Central memory CD8-positive, alpha-beta T cell (primary cell): ENCODE measurements at regions not wholly inside any gene's neighbourhood (a gene's known extent, or its start where the extent isn't known, plus 50 kb on each side); places are given as distances from the start of the nearest gene placed in this dataset.
"Not testable (repeated sequence)": the region's sequence is repeated elsewhere in the genome, so short reads cannot be mapped to it uniquely, and the experiment has no call there.

Experiments used
- ATAC-seq: fragments of 150-1000 bp; cut with Tn5 transposase; replicated peaks from 2 replicates; pipeline ENCODE4 v1.10.0; 2022; ENCODE audit warnings: mild to moderate bottlenecking, moderate FRiP score, moderate number of reproducible peaks; ENCODE audit not compliant: poor library complexity, severe bottlenecking; ENCODE audit errors: extremely low read depth
- DNase-seq, 2 donors: peaks; one replicate each; pipeline ENCODE4 v3.0.0; 2021; ENCODE audit warnings: low spot score in 2 of 2
- H3K27ac Mint-ChIP-seq: one replicate; pipeline ENCODE4 v1.8.0; 2022; ENCODE audit warnings: low read depth, mild to moderate bottlenecking, moderate library complexity, mixed read lengths
- H3K27me3 Mint-ChIP-seq: one replicate; pipeline ENCODE4 v1.8.0; 2022; ENCODE audit warnings: mixed read lengths
- H3K36me3 Mint-ChIP-seq: one replicate; pipeline ENCODE4 v1.8.0; 2022; ENCODE audit warnings: mild to moderate bottlenecking, moderate library complexity, mixed read lengths; ENCODE audit not compliant: insufficient read depth
- H3K4me1 Mint-ChIP-seq: one replicate; pipeline ENCODE4 v1.8.0; 2022; ENCODE audit warnings: mixed read lengths
- H3K4me3 Mint-ChIP-seq: one replicate; pipeline ENCODE4 v1.8.0; 2022; ENCODE audit warnings: mild to moderate bottlenecking, moderate library complexity, mixed read lengths
- H3K9me3 Mint-ChIP-seq: one replicate; pipeline ENCODE4 v1.8.0; 2022; ENCODE audit warnings: mixed read lengths

DNA sequence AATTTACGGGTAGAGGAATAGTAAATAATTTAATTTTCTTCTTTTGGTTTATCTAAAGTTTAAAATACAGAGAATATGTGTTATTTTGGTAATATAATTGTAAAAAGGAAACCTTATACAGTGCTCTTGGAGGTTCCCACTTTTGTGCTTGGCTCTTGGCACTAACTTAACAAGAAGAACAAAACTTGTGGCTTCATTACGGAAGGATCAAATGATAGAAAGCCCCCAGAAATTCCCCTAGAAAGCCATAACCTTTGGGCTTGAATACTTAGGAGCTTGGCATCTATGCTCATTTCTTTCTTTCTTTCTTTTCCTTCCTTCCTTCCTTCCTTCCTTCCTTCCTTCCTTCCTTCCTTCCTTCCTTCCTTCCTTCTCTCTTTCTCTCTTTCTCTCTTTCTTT is 197.5 kb downstream of the SOX2 start:
- H3K27me3 Mint-ChIP-seq = no peaks in the 10 kb centered on the region
- H3K9me3 Mint-ChIP-seq = peaks cover 6% of the 10 kb centered on the region
- H3K27ac Mint-ChIP-seq = no peak overlapping the region
- H3K36me3 Mint-ChIP-seq = no peaks in the 10 kb centered on the region
- DNase-seq (no peak), ATAC-seq (no peak)
- H3K4me3 Mint-ChIP-seq = no peak overlapping the region
- H3K4me1 Mint-ChIP-seq = no peaks in the 10 kb centered on the region

DNA sequence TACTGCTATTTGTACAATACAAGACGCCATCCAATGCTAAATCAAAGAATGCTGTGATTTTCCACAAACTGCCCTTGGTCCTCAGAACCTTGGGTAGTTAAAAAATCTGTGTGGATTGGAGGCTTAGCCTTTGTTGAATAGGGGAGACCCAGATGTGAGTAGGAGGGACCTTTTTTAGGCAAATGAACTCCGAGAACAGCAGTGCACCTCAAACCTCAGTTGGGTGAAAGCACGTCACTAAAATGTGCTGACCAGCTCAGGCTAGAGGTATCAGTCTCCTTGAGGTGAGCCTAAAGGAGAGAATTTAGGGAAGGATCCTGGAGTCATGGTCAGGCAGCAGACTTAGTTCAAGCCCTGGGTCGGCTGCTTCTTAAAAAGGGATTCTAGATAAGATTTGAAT is 200.7 kb downstream of the SOX2 start:
- Mint-ChIP-seq H3K4me3 (no peak overlapping the region), H3K27me3 (no peaks in the 10 kb centered on the region), H3K36me3 (no peaks in the 10 kb centered on the region), H3K9me3 (peaks cover 7% of the 10 kb centered on the region), H3K27ac (no peak overlapping the region), H3K4me1 (no peaks in the 10 kb centered on the region)
- DNase-seq (no peak), ATAC-seq (no peak)

DNA sequence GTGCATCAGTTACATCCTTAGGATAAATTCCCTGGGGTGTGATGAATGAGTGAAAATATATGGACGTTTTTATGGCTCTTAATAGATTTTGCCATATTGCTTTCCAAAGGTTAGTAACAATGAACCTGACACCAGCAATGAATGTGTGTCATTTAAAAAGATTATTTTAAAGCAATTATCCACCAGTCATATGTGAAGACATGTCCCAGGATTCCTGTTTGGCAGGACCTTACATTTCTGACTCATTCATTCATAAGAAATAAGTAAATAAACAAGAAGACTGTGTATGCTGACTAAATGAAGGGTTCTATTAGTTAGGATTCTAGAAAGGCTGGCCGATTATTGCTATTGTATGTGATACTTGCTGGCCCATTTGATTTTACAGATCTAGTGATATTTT is 201.5 kb downstream of the SOX2 start:
- no peak for ATAC-seq
- no peak for DNase-seq
- Mint-ChIP-seq H3K36me3 (no peaks in the 10 kb centered on the region), H3K27ac (no peak overlapping the region), H3K9me3 (peaks cover 9% of the 10 kb centered on the region), H3K4me1 (peaks cover 4% of the 10 kb centered on the region), H3K27me3 (peaks cover 6% of the 10 kb centered on the region), H3K4me3 (no peak overlapping the region)

DNA sequence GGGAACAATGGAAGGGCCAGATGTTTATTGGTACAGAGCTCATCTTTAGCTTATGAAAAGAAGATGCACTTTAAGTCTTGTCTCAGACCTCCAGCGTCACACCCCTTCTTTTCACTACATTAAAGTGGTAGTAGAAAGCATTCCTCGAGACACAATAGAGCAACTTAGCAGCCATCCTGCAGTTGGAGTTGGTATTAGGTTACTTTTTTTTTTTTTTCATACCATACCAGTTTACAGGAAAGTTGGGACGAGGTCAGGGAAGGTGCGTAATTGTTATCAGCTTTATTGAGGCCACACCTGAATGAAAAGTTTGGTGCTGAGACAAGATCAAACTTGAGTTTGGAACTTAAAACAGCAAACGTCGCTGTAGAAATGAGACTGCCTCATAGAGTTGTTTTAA is 203.8 kb downstream of the SOX2 start:
- no peak for ATAC-seq
- H3K4me3 Mint-ChIP-seq = no peak overlapping the region
- peaks cover 9% of the 10 kb centered on the region for H3K4me1 Mint-ChIP-seq
- no peak for DNase-seq
- H3K27me3 Mint-ChIP-seq = peaks cover 9% of the 10 kb centered on the region
- H3K27ac Mint-ChIP-seq = no peak overlapping the region
- H3K36me3 Mint-ChIP-seq = no peaks in the 10 kb centered on the region
- peaks cover 17% of the 10 kb centered on the region for H3K9me3 Mint-ChIP-seq

DNA sequence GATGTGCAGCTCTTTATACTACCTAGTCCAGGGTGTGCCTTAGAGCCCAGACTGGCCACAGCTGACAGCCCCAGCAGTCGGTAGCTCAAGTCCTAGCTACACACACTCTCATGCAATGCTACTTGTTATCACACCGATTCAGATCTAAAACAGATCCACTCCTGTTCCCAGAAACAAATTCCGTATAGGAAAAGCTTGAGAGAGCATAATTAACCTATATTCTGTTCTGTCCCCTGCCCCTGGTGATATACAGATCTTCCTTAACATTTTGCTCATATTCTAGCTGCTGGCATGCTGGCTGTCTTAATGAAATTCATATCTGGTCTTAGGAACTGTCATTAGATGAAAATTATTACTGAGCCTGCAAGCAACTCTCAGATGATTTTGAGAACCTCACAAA is 204.3 kb downstream of the SOX2 start:
- Mint-ChIP-seq H3K36me3 (no peaks in the 10 kb centered on the region), H3K9me3 (peaks cover 17% of the 10 kb centered on the region), H3K27me3 (peaks cover 9% of the 10 kb centered on the region), H3K4me3 (no peak overlapping the region), H3K27ac (no peak overlapping the region), H3K4me1 (peaks cover 9% of the 10 kb centered on the region)
- DNase-seq (no peak), ATAC-seq (no peak)

DNA sequence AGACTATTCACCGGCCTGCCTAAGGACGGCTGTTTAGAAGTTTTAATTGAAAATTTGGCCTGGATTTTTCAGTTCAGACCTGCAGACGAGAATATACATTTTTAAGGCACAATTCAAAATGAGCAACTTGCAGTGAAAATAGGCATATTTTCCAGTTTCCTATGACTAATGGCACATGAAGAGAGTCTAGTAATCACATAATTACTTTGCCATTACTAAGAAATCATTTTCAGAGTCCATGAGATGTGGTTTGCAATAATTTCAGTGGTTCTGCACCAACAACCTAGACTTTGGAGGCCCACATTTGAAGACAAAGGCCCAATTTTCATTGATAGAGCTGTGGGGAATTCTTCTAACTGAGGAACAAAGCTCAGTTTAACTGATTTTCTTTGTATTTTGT is 205.3 kb downstream of the SOX2 start:
- Mint-ChIP-seq H3K4me3 (no peak overlapping the region), H3K4me1 (peaks cover 9% of the 10 kb centered on the region), H3K27ac (no peak overlapping the region), H3K9me3 (peaks cover 17% of the 10 kb centered on the region), H3K27me3 (peaks cover 9% of the 10 kb centered on the region), H3K36me3 (no peaks in the 10 kb centered on the region)
- DNase-seq (no peak), ATAC-seq (no peak)

DNA sequence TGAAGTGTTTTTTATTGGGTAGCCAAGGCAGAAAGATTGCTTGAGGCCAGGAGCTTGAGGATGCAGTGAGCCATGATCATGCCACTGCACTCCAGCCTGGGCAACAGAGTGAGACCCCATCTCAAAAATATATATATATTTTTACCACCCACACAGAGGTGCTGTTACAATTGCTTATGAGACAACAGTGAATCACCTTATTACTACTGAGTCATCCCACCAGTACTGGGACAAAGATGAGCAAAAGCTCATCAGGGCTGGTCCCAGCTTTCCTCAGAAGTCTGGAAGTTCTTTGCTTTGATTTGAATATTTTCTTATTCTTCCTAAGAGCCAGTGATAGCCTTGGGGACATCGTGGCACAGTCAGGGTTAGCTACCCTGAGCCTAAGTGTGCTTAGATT is 207.7 kb downstream of the SOX2 start:
- Mint-ChIP-seq H3K9me3 (peaks cover 23% of the 10 kb centered on the region), H3K36me3 (no peaks in the 10 kb centered on the region), H3K4me1 (peaks cover 9% of the 10 kb centered on the region), H3K27me3 (peaks cover 9% of the 10 kb centered on the region), H3K27ac (no peak overlapping the region), H3K4me3 (no peak overlapping the region)
- no peak for DNase-seq
- ATAC-seq = no peak

DNA sequence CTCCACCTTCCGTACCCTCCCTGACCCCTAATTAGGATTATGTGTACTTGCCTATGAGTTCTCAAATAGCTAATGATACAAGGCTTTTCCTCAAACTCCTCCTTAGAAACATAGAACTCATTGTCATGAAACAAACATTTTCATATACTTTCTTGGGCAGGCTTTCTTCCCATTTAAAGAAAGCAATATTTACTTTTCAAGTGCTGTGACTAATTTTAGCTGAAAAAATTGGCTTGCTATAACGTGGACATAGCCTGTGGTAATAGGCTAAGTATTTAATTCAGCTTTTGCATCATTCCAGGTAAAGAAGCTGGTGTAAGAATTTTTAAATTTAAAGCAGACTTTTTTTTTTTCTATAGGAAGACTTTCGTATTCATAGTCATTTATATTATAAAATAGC is 208.7 kb downstream of the SOX2 start:
- peaks cover 9% of the 10 kb centered on the region for H3K4me1 Mint-ChIP-seq
- H3K4me3 Mint-ChIP-seq = no peak overlapping the region
- ATAC-seq (no peak), DNase-seq (no peak)
- no peaks in the 10 kb centered on the region for H3K36me3 Mint-ChIP-seq
- H3K27ac Mint-ChIP-seq = no peak overlapping the region
- peaks cover 19% of the 10 kb centered on the region for H3K9me3 Mint-ChIP-seq
- peaks cover 9% of the 10 kb centered on the region for H3K27me3 Mint-ChIP-seq

DNA sequence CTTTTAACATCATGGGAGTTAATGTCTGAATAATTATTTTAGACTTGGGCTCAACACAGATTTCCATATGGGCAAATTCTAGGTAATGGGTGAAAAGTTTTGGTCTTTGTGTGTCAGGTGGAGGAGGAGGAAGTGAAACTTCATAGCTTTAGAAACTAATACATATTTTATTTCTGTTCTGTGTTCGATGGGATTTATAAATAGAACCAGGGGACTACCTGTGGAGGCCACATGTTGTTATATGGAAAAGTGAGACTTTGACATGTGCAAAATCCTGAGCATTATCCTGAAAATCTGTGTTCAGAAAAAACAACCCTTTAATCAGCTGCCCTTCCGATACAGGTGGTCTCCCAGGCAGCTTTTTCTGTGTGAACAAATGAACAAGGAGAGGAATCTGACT is 209.5 kb downstream of the SOX2 start:
- Mint-ChIP-seq H3K27me3 (peaks cover 9% of the 10 kb centered on the region), H3K36me3 (no peaks in the 10 kb centered on the region), H3K9me3 (peaks cover 18% of the 10 kb centered on the region), H3K4me3 (no peak overlapping the region), H3K27ac (no peak overlapping the region), H3K4me1 (peaks cover 9% of the 10 kb centered on the region)
- DNase-seq = no peak
- ATAC-seq = no peak

DNA sequence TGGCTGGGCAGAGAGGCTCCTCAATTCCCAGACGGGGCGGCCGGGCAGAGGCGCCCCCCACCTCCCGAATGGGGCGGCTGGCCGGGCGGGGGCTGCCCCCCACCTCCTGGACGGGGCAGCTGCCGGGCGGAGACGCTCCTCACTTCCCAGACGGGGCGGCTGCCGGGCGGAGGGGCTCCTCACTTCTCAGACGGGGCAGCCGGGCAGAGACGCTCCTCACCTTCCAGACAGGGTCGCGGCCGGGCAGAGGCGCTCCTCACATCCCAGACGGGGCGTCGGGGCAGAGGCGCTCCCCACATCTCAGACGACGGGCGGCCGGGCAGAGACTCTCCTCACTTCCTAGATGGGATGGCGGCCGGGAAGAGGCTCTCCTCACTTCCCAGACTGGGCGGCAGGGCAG is 214.1 kb downstream of the SOX2 start:
- H3K27ac Mint-ChIP-seq, H3K36me3 Mint-ChIP-seq, H3K27me3 Mint-ChIP-seq, H3K4me1 Mint-ChIP-seq, ATAC-seq, DNase-seq, H3K4me3 Mint-ChIP-seq: not testable (repeated sequence)
- peaks cover 15% of the 10 kb centered on the region for H3K9me3 Mint-ChIP-seq

DNA sequence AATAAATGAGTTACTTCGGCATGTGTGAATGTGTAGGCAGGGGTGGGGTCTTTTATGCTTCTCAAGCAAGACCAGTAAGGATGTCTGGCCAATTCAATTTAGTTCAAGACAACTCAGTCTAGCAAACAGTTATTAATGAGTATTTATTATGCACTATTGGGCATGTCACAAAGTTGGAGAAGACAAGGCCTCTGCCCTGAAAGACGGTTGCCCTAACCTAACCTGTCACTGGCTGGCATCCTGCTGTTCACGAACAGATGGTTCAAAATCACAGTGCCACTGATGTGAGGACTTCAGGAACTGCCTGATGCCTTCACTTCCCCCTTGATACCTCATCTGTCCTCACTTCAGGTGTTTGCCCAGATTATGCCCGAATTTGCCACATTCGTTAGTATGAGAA is 217.8 kb downstream of the SOX2 start:
- DNase-seq = no peak
- Mint-ChIP-seq H3K4me1 (no peaks in the 10 kb centered on the region), H3K27me3 (no peaks in the 10 kb centered on the region)

DNA sequence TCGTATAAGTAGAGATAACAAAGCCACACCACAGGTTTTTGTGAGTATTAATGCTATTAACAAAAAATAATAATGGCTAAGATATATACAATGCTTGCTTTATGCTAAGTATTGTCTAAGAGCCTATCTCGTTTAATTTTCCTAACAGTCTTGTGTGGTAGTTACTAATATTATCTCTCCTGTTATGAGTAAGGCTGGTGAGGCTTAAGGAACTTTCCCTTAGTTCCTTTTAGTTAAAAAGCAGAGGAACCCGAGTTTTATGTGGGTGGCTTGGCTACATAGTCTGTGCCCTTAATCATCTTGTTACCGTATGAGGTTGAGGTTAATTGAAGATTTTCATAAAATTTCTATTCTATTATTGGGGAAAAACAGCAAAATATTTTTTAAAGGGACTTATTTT is 218.4 kb downstream of the SOX2 start:
- H3K4me1 Mint-ChIP-seq = no peaks in the 10 kb centered on the region
- DNase-seq = no peak
- H3K27ac Mint-ChIP-seq = no peak overlapping the region
- peaks cover 2% of the 10 kb centered on the region for H3K36me3 Mint-ChIP-seq
- no peak for ATAC-seq
- no peak overlapping the region for H3K4me3 Mint-ChIP-seq
- no peaks in the 10 kb centered on the region for H3K27me3 Mint-ChIP-seq
- H3K9me3 Mint-ChIP-seq = peaks cover 13% of the 10 kb centered on the region

More for the DNA sequence above, 217.8 kb downstream of the SOX2 start:
- ATAC-seq = no peak
- no peak overlapping the region for H3K4me3 Mint-ChIP-seq
- peaks cover 13% of the 10 kb centered on the region for H3K9me3 Mint-ChIP-seq
- H3K27ac Mint-ChIP-seq = no peak overlapping the region
- peaks cover 2% of the 10 kb centered on the region for H3K36me3 Mint-ChIP-seq

DNA sequence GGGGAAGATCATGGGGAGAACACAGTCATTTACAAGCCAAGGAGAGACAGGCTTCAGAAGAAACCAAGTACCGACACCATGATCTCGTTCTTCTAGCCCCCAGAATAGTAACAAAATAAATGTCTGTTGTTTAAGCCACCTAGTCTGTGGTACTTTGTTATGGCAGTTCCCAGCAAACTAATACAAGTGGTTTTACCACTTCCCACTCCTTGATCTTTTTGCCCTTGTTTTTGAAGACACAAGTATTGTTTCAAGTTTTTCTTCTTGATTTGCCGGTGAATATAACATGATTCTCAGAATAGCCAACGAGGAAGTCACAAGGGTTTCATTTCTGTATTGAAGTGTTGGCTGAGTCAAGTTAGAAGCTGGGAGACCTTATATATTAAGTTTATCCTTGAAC is 220.3 kb downstream of the SOX2 start:
- Mint-ChIP-seq H3K4me1 (no peaks in the 10 kb centered on the region), H3K9me3 (peaks cover 13% of the 10 kb centered on the region), H3K4me3 (no peak overlapping the region), H3K27ac (no peak overlapping the region), H3K27me3 (no peaks in the 10 kb centered on the region), H3K36me3 (peaks cover 2% of the 10 kb centered on the region)
- DNase-seq (no peak), ATAC-seq (no peak)

DNA sequence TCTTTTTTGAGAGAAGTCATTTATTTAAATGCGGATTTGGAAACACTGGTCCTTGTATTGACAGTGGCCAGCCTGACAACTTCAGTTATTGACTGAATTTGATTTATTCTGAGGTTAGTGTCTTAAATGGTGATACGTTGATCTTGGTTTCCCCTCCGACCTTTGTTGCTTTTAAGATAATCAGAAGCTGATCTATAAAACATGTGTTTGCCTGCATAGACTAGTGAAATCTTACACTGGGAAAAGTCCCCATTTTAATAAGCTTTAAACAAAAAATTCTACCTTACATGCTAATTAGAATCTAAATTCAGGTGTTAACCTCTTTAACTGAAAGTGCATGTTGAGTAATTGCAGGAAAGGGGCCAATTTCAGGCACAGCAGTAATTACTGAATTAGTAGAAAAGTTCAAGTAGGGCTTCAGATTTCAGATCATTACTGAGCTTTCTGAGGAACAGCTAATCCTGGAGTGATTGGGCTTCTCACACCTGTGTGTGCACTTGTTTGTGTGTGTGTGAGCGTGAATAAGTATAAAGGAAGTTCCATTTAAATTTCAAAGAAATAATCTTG is 221.4 kb downstream of the SOX2 start:
- Mint-ChIP-seq H3K27me3 (no peaks in the 10 kb centered on the region), H3K27ac (no peak overlapping the region), H3K9me3 (peaks cover 13% of the 10 kb centered on the region), H3K4me1 (no peaks in the 10 kb centered on the region), H3K36me3 (peaks cover 2% of the 10 kb centered on the region), H3K4me3 (no peak overlapping the region)
- DNase-seq (no peak), ATAC-seq (no peak)
